Stimulated activated naive CD4-positive, alpha-beta T cell (primary cell): ENCODE measurements at regions not wholly inside any gene's neighbourhood (a gene's known extent, or its start where the extent isn't known, plus 50 kb on each side); places are given as distances from the start of the nearest gene placed in this dataset.
"Not testable (repeated sequence)": the region's sequence is repeated elsewhere in the genome, so short reads cannot be mapped to it uniquely, and the experiment has no call there.

Experiments
- DNase-seq, 6 experiments: peaks; one replicate each; lab custom pipeline; 2025; lab: John Stamatoyannopoulos, UW

DNA sequence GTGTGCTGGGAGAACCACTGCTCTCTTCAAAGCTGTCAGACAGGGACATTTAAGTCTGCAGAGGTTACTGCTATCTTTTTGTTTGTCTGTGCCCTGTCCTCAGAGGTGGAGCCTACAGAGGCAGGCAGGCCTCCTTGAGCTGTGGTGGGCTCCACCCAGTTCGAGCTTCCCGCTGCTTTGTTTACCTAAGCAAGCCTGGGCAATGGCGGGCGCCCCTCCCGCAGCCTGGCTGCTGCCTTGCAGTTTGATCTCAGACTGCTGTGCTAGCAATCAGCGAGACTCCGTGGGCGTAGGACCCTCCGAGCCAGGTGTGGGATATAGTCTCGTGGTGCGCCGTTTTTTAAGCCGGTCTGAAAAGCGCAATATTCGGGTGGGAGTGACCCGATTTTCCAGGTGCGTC, 164.0 kb downstream of the HRH4 start:
- DNase-seq: not testable (repeated sequence)

DNA sequence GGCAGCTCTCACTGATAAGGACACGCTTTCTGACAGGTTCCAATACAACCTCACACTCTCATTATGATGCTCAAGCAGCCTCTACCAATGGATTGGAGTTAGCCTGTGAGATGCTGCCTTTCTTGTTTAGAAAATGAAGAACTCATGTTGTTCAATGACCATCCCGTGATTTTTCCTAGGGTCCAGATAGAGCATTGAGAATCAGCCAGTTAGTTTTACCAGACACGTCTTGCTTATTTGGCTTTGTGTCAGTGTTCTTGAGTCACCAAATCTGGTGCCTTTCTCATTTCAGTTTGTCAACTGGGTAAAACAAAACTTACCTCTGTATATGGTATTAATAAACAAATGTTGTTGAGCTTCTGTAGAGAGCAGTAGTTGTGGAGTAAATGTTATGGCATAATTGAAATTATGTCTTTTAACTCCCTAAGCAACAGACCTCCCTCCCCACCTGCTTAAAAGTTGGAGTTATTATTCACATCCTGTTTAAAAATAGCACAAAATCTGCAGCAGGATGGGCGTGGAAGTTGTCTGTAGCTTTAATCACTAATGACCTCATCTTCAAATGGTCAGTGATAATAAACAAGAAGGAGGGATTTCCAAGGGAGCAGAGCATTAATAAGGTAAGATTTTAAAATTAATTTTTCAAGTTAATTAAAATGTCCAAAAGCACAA, 167.3 kb downstream of the HRH4 start:
- DNase-seq: no peak

DNA sequence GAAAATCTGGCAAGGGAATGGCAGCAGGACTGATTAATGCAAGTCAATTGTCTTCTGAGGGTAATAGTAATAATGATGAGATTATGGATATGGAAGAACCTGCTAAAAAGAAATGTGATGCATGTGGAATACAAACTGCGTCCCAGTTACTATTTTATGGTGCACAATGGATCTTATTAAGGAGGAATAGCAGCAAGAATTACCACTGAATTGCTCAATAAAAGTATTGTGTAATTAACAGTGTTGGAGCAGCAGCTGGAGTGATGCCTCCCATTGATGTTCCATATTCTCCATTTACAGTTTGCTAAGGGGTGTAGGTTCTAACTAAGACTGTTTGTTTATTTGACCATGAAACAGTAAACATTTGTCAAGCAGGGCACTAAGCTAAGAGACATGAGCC, 167.9 kb downstream of the HRH4 start:
- DNase-seq: no peak

DNA sequence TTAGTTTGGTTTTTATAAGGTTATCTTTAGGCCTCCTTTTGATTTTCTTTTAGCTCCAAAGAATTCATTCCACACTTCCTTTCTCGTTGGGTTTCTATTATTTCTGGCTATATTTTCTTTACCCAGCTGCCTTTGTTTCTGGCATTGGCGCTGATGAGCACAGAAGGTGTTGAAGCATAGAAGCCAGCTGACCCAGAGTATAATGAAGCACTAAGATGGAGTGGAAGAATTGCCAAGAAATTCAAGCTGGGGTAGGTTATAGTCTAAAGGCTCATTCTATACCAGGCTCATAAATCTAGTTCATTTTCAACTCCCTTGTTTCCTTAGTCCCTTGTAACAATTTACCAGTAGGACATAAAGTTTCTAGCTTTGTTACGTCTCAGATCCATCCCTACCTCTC, 169.5 kb downstream of the HRH4 start:
- no peak for DNase-seq

DNA sequence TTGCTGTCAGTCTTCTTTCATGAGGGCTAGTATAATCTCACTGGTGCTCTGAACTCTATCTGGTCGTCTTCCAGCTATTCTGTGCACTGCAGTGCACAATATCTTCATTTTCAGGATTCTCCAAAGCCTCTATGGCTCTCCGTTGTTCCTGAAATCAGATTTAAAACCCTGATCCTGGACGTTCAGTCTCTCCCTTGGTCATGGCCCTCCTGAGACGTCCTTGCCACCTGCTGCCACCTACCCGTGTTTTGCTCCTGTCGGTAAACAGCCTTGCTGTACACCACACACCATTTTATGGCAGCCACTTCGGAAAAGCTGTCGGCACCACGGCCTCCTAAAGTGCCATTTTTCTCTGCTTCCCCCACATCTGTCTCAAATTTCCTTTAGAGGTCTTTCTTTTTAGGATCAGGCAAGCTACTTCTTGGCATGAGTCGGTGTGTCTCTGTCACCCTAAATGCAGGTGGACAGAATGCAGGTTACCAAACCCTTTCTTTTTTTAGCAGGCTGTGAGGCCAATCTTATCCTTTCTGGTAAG, 170.0 kb downstream of the HRH4 start:
- DNase-seq: no peak

DNA sequence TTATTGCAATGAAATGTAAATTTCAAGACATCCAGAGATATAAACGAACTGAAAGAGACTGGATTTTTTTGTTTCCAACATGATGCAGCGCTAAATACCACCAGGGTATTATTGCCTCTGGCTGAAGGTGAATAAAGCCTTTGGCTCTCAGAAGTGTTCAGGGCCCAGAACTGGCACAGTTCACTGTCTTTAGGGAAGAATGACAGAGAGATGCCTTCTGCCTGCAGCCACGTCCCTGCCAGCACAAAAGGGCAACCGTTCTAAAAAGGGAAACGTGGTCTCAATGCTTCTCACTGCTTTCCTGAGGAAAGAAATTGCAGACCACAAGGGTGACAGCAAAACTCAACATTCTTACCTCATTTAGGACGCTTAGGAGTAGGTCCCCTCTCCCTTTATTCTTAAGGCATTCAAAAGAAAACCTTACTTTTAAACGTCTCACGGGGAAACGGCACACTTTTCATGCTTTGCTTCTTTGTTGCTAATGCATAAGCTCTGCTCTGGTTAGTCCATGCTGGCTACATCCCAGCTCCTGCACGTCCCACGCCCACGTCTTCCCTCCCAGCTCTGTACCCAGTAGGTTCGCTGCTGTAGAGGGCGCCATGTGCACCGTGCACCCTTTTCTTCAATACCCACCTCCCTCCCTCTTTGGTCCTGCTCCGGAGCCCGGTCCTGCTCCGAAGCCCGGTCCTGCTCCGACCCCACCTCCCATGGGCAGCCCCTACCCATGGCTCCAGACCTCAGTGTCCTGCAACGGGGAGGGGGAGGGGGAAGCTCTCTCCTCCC, 171.0 kb downstream of the HRH4 start:
- no peak for DNase-seq

DNA sequence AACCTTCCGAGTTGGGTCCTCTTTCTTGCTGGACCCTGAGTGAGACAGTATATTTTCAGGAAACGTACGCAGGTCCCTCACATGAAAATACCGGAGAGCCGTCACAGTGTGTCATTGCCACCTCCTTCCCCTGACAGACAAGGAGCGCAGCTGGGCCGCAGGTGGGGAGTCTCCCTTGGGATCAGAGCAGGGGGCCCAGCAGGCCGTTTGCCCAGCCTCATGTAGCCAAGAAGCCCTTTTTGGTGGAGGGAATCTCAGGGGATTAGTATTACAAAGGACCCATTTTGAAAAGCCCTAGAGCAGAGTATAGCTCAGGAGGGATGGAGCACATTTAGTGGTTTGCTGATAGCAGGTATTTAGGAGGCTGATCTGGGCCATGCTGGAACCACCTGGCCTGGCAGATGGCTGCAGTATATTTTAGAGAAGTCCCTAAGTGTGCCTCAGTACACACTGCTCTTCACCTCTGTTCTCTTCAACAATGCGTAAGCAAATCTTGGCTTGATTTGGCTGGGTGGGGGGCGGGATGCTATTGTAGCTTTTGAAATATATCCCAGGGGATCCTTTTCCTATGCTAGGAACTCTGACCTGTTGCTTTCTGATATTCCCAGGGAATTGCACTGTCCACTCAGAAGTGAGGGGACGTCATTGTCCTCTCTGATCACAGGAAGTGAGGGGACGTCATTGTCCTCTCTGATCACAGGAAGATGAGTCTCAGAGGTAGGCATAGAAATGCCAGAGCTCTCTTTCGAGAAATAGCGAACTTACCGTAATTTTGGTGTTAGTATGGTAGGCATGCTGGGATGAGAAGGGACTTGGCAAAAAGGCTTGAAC, 171.9 kb downstream of the HRH4 start:
- no peak for DNase-seq

DNA sequence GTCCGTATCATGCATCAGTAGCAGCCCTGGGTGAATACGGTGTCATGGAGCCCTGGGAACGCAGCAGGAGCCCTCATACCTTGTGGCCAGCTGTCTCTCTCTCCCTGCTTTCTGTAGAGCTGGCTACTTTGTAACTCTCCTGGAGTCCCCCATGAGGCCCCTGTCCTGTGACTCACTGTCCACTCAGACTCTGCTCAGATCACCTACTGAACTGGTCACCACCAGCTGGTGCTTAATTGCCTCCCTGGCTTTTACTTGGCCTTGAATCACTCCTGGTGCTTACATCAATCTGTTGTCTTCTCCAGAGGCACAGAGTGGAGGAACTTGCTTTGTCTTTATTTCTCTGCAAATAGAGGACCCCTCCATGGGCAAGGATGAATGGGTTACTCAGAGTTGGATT, 172.7 kb downstream of the HRH4 start:
- DNase-seq: no peak

DNA sequence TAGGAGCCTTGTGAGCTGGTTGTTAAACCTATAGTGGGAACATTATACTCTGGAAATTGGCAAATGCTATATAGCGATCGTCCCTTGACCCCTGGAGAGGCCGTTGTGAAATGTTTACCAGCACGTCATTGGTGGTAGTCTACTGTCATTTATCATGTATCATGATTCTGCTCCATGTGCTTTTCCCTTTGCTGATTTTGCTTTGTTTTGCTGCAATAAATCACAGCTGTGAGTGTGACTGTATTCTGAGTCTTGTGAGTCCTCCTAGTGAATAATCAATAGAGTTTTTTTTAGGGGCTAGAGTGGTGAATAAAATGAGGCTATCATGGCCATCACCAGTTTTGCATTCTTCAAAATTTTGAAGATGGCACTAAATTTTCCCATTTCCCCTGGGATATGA, 189.1 kb downstream of the HRH4 start:
- no peak for DNase-seq

DNA sequence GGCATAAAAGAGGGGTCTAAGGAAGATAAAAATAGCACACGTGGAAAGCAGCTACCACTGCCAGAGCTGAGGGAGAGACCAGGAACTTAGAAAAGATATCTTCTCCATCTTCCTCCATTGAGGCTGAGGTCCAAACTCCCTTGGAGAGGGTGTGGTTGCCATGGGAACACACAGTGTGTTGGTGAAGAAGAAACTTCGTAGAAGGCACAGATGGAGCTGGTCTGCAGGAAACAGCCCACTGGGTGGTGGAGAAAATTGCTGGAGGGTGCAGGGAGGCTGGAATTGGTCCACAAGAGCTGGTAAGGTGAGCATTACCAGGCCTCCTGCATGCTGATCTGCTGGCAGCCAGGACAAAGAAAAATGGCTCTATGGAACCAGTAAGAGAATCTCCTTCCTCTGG, 191.0 kb downstream of the HRH4 start:
- no peak for DNase-seq

DNA sequence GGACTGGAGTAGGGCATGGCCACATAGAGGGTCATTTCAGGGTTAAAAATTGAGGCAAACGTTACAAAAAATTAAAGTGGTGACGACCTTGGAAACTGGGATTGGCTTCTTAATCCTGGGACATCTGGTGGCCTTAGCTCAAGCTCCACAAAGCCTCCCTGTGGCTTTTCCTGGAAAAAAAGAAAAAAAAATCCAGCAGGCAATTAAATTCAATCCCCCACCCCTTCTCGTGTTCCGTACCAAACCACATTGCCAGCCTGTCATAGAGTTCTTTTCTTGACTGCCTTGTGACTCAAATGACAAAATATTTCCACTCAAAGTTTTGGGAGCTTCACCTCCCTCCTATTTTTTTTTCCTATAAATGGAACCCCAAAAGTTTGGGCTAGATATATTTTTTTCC, 195.6 kb downstream of the HRH4 start:
- DNase-seq: no peak

DNA sequence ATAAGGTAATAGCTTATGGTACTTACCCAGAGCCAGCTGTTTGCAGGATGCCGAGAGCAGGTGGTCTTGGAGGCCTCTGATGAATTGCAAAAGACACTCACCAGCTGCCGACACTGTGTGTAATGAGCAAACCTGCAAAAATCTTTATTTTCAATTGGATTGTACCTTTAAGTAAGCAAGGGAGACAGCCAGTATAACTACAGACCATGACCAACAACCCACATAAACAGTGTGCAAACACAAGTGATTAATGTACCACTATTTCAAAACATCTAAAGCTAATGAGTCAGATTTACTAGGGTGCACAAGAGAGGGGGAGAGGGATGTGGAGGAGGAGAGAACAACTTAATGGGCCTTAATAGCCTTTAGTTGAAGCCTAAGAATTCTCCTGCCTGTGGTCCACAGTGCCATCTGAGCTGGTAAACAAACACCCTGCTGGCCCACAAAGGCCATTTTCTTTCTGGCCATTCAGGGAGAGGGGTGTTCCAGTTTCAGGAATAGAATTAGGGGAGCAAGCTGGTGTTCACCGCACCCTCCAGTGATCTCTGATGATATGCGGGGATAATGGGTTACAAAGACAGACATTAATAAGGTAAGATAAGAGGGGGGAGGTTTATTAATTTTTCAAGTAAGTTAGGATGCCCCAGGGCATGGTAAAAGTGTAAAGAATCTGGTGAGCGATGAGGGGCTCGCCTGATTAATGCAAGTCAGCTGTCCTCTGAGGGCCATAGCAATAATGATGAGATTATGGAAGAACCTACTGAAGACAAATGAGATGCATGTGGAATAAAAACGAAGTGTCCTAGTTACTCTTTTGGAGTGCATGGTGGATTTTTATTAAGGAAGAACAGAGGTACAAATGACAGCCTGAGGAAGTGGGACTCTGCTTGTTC, 196.4 kb downstream of the HRH4 start:
- no peak for DNase-seq

DNA sequence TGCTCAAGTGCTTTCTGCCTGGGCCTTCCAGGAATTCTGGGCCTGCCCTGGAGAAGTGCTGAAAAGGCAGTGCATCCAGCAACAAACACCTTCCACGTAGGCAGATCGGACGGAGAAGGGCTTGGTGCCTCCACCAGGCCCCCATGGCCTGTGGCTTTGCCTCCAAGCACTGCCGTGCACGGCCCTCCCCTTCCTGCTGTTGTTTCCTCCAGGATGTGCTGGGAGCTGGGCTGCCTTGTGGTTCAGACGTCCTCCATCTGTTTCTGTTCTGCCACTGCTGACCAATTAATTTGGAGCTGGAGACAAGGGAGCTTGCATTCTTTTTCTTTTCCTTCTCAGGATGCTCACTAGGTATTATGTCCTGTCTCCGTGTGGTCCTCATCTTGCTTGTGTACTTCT, 197.0 kb downstream of the HRH4 start:
- DNase-seq: no peak

DNA sequence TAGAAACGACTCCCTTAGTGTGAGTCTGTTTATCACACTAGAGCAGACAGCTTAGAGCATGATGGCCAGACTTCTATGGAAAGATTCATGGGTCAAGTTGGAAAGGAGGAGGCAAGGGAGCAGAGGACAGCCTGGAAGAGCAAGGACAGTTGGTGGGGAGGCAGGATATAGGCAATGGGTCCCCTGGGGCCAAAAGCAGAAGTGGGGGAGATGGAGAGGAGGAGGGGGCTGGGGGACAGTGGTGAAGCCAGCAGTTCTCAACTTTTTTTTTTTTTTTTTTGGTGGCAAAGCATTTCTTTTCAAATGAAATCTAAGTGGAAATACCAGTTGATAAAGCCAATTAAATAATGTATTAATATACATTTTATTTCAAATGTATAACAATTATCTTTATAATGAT, 197.9 kb downstream of the HRH4 start:
- no peak for DNase-seq

DNA sequence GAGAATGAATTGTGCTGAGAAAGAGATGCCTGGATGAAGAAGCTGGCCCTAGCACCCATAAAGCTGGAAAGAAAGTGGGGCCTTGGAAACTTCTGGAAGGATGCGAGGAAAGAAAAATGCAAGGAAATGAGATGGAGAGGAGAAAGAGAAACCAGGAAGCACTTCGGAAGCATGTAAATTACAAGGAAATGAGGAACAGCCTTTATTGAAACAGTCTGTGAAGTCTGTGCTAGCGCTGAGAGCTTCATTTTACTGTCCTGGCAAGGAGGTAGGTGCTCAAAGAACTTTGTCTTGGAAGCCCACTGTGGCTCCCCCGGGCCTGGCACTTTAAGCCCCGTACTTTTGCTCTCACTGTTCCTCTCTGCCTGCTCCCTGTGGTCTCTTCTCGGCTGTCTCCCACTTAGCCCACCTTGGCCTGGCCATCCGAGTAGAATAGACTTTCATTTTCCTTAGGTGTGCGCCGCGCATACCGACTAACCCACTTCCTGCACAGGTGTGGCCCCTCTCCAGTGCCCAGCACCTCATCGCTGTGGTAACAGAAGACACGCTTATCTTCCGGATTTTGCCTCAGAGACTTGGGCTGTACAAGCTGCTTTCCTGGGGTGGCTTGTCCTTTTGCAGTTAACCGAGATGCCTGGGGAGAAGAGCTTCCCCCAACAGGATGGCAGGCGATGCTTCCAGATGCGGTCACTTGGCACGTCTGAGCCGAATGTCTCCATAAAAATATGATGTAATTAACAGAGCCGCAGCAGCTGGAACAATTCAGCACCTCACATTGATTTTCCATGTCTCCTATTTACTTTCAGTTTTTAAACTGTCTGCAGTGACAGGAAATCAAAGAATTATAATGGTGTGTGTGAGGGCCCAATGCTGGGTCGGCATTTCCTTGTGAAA, 199.6 kb downstream of the HRH4 start:
- DNase-seq: peak in 5 of 6 experiments; percentile 1 to 51 (median 31)

DNA sequence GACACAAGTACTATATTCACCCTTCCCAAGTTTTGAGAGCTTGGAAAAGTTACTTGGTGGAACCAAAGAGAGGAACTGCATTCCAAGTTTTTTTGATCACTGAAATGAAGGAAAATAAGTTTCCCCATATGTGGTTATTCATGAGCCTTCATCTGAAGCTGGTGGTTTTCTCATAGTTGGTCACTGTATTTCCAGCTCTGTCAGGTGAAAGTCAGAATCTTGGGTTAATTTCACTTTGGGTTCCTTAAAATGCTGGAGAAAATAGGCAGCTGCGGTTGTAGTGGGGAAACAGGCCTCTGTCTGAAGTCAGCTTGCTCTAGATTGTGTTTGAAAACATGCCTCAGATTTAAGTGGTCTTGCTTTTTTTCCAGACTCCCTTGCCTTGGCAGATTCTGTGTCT, 200.5 kb downstream of the HRH4 start:
- DNase-seq: no peak

DNA sequence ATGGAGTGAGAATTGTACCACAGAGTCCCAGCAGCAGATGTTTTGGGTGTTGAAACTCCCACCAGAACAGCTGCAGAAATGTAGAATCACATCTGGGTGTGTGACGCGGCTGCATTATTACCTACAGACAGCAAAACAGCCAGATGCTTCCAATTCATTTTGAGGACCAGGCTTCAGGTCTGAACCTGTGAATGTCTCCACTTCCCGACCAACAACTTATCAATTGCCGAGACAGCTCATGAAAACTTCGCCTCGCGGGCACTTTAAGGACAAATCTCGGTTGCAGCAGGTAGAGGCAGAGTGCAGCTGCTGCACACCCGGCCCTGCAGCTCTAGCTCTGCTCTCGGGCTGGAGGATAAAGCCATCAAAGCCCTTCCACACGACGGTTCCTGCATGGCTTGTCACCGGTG, 202.0 kb downstream of the HRH4 start:
- no peak for DNase-seq

DNA sequence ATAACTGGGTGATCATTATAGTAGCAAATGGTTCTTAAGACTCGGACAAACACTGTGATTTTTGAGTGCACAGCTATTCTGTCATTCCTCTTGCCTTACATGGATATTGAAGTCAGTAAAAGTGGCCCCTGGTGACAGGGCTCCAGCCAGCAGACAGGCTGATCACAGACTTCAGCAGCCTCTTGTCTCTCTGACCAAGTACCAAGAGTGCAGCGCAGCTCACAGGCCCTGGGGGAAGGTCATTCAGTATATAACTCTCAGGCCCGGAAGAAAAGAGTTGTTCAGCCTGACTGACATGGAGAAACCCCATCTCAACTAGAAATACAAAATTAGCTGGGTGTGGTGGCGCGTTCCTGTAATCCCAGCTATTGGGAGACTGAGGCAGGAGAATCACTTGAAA, 202.6 kb downstream of the HRH4 start:
- DNase-seq: no peak

DNA sequence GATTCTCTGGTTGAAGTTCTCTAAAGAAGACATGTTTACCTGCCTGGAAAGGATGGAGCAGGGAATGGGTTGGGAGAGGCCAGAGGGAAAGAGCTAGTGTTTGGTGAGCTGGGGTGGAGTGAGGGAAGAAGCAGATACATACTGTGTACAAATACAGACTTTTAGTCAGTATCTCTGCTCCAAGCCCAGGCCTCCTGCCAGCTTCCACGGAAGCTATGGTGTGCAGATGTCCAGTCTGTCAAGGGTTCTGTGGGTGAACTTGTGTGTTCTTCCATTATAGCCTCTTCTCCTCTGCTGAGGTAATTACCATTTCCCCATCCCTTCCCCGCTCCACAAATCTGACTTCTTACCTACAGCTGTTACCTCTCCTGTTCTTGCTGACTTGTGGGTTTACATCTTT, 208.6 kb downstream of the HRH4 start:
- no peak for DNase-seq

DNA sequence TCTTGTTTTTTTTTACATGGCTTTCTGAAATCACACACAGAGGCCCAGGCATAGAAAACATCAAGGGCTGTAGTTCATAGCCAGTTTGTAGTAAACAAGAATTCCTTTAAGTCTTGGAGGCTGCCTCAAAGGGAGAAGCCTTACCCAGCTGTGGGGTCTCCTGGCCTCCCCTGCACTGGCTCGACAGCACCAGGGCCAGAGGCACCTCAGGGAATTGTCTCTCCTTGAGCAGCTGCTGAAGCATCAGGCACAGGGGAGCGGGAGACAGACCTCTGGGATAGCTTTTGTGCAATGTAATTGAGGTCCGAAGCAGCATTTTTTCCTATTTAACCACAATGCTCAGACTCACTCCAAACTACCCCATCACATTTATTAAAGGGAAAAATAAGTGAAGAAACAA, 209.1 kb downstream of the HRH4 start:
- DNase-seq: no peak
